Naive thymus-derived CD4-positive, alpha-beta T cell (primary cell): ENCODE measurements at regions not wholly inside any gene's neighbourhood (a gene's known extent, or its start where the extent isn't known, plus 50 kb on each side); places are given as distances from the start of the nearest gene placed in this dataset.

Experiments
- ATAC-seq: fragments of 150-1000 bp; cut with Tn5 transposase; 2 replicates; pipeline ENCODE4 v1.10.0; 2021; ENCODE audit warnings: mild to moderate bottlenecking, moderate library complexity
- CTCF ChIA-PET: fragments of 350-600 bp; sonication (Branson Sonifier 250); formaldehyde crosslinking; loops from one replicate; lab custom pipeline; 2021; ENCODE audit warnings: antibody characterized with exemption; lab: Charles Lee
- POLR2A ChIA-PET: fragments of 350-600 bp; sonication (Branson Sonifier 250); formaldehyde crosslinking; loops from one replicate; lab custom pipeline; 2021; ENCODE audit warnings: antibody characterized with exemption, inconsistent platforms; lab: Charles Lee
- DNase-seq, 9 donors: peaks; one replicate each; pipeline versions ENCODE4 v3.0.0 to v3.0.0-alpha.2; 2020 to 2022; ENCODE audit warnings: mixed read lengths in 1 of 9
- H3K27ac ChIP-seq: one replicate; pipeline ENCODE4 v1.7.0; 2013; ENCODE audit warnings: mild to moderate bottlenecking, low read depth, low read length, moderate library complexity
- H3K27me3 ChIP-seq, 2 donors: one replicate each; pipeline ENCODE4 v1.7.0; 2013; ENCODE audit warnings: low read length in 2 of 2, mild to moderate bottlenecking in 2 of 2, moderate library complexity in 2 of 2; ENCODE audit not compliant: control insufficient read depth in 2 of 2, insufficient read depth in 2 of 2
- H3K36me3 ChIP-seq, 3 experiments: 1 replicate in 2 of 3; 2 replicates in 1 of 3; pipeline ENCODE4 v1.7.0; 2013; ENCODE audit warnings: low read length in 3 of 3, mild to moderate bottlenecking in 3 of 3, moderate library complexity in 1 of 3; ENCODE audit not compliant: insufficient read depth in 3 of 3, control insufficient read depth in 2 of 3
- H3K4me1 ChIP-seq, 2 donors: one replicate each; pipeline ENCODE4 v1.7.0; 2013; ENCODE audit warnings: low read length in 2 of 2, mild to moderate bottlenecking in 2 of 2, moderate library complexity in 1 of 2; ENCODE audit not compliant: control insufficient read depth in 2 of 2, insufficient read depth in 2 of 2
- H3K4me3 ChIP-seq: 2 replicates; pipeline ENCODE4 v1.7.0; 2013; ENCODE audit warnings: mild to moderate bottlenecking, low read length
- H3K9me3 ChIP-seq, 3 experiments: 1 replicate in 2 of 3; 2 replicates in 1 of 3; pipeline ENCODE4 v1.7.0; 2013; ENCODE audit warnings: low read length in 3 of 3; ENCODE audit not compliant: control insufficient read depth in 2 of 3
- H3K27ac Mint-ChIP-seq, 9 donors: one replicate each; pipeline ENCODE4 v1.8.0; 2020 to 2022; ENCODE audit warnings: mixed read lengths in 9 of 9, mild to moderate bottlenecking in 8 of 9, moderate library complexity in 5 of 9, inconsistent platforms in 2 of 9
- H3K27me3 Mint-ChIP-seq, 5 donors: one replicate each; pipeline ENCODE4 v1.8.0; 2021 to 2022; ENCODE audit warnings: mixed read lengths in 5 of 5, mild to moderate bottlenecking in 1 of 5
- H3K36me3 Mint-ChIP-seq, 5 donors: one replicate each; pipeline ENCODE4 v1.8.0; 2020 to 2022; ENCODE audit warnings: mixed read lengths in 5 of 5, mild to moderate bottlenecking in 3 of 5, inconsistent platforms in 1 of 5
- H3K4me1 Mint-ChIP-seq, 7 donors: one replicate each; pipeline ENCODE4 v1.8.0; 2020 to 2022; ENCODE audit warnings: mixed read lengths in 7 of 7, mild to moderate bottlenecking in 3 of 7, inconsistent platforms in 1 of 7
- H3K4me3 Mint-ChIP-seq, 10 donors: one replicate each; pipeline ENCODE4 v1.8.0; 2020 to 2022; ENCODE audit warnings: mild to moderate bottlenecking in 10 of 10, mixed read lengths in 10 of 10, moderate library complexity in 6 of 10, inconsistent platforms in 2 of 10
- H3K9me3 Mint-ChIP-seq, 11 donors: one replicate each; pipeline ENCODE4 v1.8.0; 2020 to 2022; ENCODE audit warnings: mixed read lengths in 11 of 11, mild to moderate bottlenecking in 4 of 11, inconsistent platforms in 1 of 11, moderate library complexity in 1 of 11
- intact Hi-C, 2 donors: fragments of 100-400 bp; cut with micrococcal nuclease; formaldehyde crosslinking; loops; one replicate each; pipeline ENCODE4 v1.15.1; 2023

DNA sequence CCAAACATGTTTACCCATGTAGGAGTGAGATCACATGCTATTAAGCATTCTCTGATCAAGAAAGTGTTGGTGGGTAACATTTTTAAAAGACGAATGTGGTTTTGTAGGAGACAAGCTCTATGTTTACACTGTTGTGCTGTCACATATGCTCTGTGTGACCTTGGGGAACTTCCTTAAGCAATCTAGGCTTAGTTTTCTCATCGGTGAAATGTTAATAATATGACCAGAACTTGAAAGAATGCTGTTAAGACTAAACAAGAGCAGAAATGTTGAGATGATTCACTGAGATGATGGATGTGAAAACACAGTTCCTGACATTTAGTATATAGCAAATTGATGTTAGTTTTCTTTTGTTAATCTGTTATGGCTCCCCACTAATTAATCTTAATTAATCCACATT is 860.9 kb upstream of the CNTNAP5 start:
- intact Hi-C loops: loop anchor here in 1 of 2 donors (5.0 kb wide), 1 partner anchor 42 kb away; no protein-coding TSS in a partner anchor
- Histone ChIP-seq H3K4me3 (no peak overlapping the region), H3K27ac (no peak overlapping the region), H3K36me3 (no peaks in the 10 kb centered on the region), H3K9me3 (no peaks in the 10 kb centered on the region), H3K27me3 (no peaks in the 10 kb centered on the region), H3K4me1 (no peaks in the 10 kb centered on the region)
- Mint-ChIP-seq H3K9me3 (peaks cover 2 to 24% (median 7%) of the 10 kb centered on the region in 11 donors), H3K4me3 (no peak overlapping the region), H3K4me1 (no peaks in the 10 kb centered on the region), H3K27me3 (no peaks in the 10 kb centered on the region), H3K27ac (no peak overlapping the region), H3K36me3 (no peaks in the 10 kb centered on the region)
- POLR2A ChIA-PET: no interaction called here
- CTCF ChIA-PET: no interaction called here
- ATAC-seq (no peak), DNase-seq (no peak)

DNA sequence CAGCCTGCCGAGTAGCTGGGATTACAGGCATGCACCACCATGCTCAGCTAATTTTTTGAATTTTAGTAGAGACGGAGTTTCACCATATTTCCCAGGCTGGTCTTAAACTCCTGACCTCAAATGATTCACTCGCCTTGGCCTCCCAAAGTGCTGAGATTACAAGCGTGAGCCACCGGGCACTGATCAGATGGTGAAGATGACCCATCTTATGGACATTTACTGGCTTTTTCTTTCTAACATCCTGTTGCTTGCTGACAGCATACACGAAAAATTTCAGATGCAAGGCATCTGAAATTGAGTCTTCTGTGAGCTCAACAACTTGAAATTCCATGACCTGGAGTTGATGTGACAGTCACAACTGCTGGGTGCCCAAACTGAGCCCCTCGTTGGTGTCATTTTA is 859.5 kb upstream of the CNTNAP5 start:
- intact Hi-C loops: no loop called here
- H3K9me3 Mint-ChIP-seq: peaks cover 1 to 34% (median 7%) of the 10 kb centered on the region in 11 donors
- CTCF ChIA-PET: no interaction called here
- no peaks in the 10 kb centered on the region for H3K27me3 Mint-ChIP-seq
- no peaks in the 10 kb centered on the region for H3K36me3 ChIP-seq
- H3K4me1 ChIP-seq: no peaks in the 10 kb centered on the region
- H3K27ac ChIP-seq: no peak overlapping the region
- no peaks in the 10 kb centered on the region for H3K9me3 ChIP-seq
- no peak overlapping the region for H3K4me3 Mint-ChIP-seq
- no peaks in the 10 kb centered on the region for H3K4me1 Mint-ChIP-seq
- H3K4me3 ChIP-seq: no peak overlapping the region
- no peak overlapping the region for H3K27ac Mint-ChIP-seq
- no peaks in the 10 kb centered on the region for H3K27me3 ChIP-seq
- no peak for ATAC-seq
- POLR2A ChIA-PET: no interaction called here
- no peak for DNase-seq
- no peaks in the 10 kb centered on the region for H3K36me3 Mint-ChIP-seq

DNA sequence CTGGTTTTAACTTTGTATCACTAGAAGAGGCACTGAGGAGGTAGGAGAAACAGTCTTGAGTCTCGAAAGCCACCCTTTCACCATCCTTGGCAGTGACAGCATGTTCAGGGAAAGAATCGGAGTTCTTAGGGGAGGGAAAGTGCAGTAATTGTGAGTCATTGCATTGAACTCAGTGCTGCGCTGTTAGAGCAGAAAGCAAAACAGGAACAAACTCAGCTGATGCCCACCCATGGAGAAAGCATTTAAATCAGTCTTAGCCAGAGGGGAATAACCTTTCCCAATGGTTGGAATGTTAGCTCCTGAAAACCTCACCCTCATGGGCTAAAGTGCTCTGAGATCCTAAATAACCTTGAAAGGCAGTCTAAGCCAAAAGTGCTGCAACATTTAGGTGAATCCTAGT is 845.6 kb upstream of the CNTNAP5 start:
- Histone ChIP-seq H3K4me3 (no peak overlapping the region), H3K9me3 (no peaks in the 10 kb centered on the region), H3K27ac (no peak overlapping the region), H3K27me3 (no peaks in the 10 kb centered on the region), H3K4me1 (no peaks in the 10 kb centered on the region), H3K36me3 (no peaks in the 10 kb centered on the region)
- Mint-ChIP-seq H3K4me3 (no peak overlapping the region), H3K36me3 (no peaks in the 10 kb centered on the region), H3K4me1 (no peaks in the 10 kb centered on the region), H3K27ac (no peak overlapping the region), H3K27me3 (no peaks in the 10 kb centered on the region), H3K9me3 (peaks cover 3 to 25% (median 17%) of the 10 kb centered on the region in 11 donors)
- DNase-seq: no peak
- ChIA-PET CTCF (no interaction called here), POLR2A (no interaction called here)
- no peak for ATAC-seq
- intact Hi-C loops: no loop called here

DNA sequence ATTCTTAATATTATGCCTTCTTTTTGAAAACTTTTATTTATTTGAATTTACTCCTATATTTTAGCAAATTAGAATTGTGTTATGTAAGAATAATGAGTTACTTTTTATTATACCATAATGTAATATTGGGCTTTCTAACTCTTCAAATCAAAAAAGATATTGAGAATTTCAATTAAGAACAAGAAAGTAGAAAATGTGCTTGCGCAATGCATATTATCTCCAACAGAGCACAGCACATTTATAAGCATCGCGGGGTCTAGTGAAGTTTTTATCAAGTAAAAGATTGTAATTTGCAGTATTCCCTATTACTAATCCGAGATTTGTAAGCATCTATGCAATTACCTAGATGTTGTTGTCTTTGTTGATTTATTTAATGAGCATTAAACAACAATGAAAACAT is 829.1 kb upstream of the CNTNAP5 start:
- Mint-ChIP-seq H3K4me1 (no peaks in the 10 kb centered on the region), H3K9me3 (peaks cover 0 to 31% (median 10%) of the 10 kb centered on the region in 11 donors), H3K27ac (no peak overlapping the region), H3K27me3 (no peaks in the 10 kb centered on the region), H3K4me3 (no peak overlapping the region), H3K36me3 (peaks cover 0 to 5% (median 0%) of the 10 kb centered on the region in 5 donors)
- Histone ChIP-seq H3K4me1 (no peaks in the 10 kb centered on the region), H3K4me3 (no peak overlapping the region), H3K27me3 (no peaks in the 10 kb centered on the region), H3K36me3 (no peaks in the 10 kb centered on the region), H3K27ac (no peak overlapping the region), H3K9me3 (no peaks in the 10 kb centered on the region)
- CTCF ChIA-PET: no interaction called here
- DNase-seq: no peak
- ATAC-seq: no peak
- POLR2A ChIA-PET: no interaction called here
- intact Hi-C loops: no loop called here

DNA sequence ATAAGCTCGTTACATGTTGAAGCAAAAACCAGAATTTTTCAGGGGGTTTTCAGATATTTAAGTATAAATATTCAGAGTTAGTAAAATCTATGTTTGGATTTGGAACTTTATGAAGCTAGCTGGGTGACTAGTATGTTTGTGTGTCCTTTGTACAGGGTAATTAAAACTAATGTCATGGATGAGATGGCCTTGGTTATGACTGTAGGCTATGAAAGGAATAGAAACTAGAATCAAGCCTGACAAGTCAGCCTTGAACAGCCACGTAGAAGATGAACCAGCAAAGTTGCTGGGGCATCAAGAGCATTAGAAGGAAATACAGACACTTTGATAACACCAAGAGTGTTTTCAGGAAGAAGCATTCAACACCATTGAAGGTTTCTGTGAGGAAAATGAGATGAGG is 825.1 kb upstream of the CNTNAP5 start:
- peaks cover 0 to 36% (median 12%) of the 10 kb centered on the region in 11 donors for H3K9me3 Mint-ChIP-seq

DNA sequence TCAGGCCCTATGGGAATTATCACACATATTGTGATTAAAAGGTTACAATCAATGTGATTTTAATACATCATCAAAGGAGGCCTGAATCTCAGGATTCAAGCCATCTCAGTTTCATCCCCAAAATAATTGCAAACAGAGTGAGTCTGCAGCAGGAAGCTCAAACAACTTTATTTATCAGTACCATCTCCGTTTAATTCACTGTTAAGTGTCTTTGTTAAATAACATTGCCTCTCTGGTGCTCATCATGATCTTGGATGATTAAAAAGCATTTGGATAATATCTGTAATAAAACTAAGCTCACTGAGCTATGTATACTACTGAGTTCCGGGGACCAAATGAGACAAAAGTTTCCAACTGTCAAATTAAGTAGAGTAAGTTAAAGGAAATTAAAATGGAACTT is 817.8 kb upstream of the CNTNAP5 start:
- no peak for DNase-seq
- POLR2A ChIA-PET: no interaction called here
- H3K27ac ChIP-seq: no peak overlapping the region
- no peaks in the 10 kb centered on the region for H3K9me3 ChIP-seq
- intact Hi-C loops: no loop called here
- Mint-ChIP-seq H3K27ac (no peak overlapping the region), H3K27me3 (no peaks in the 10 kb centered on the region), H3K9me3 (peaks cover 0 to 25% (median 8%) of the 10 kb centered on the region in 11 donors), H3K4me3 (no peak overlapping the region), H3K36me3 (no peaks in the 10 kb centered on the region), H3K4me1 (no peaks in the 10 kb centered on the region)
- H3K36me3 ChIP-seq: no peaks in the 10 kb centered on the region
- no peak for ATAC-seq
- CTCF ChIA-PET: no interaction called here
- no peak overlapping the region for H3K4me3 ChIP-seq
- no peaks in the 10 kb centered on the region for H3K4me1 ChIP-seq
- no peaks in the 10 kb centered on the region for H3K27me3 ChIP-seq

More for the DNA sequence above, 825.1 kb upstream of the CNTNAP5 start:
- no peaks in the 10 kb centered on the region for H3K9me3 ChIP-seq
- ATAC-seq: no peak
- ChIA-PET POLR2A (no interaction called here), CTCF (no interaction called here)
- H3K4me1 Mint-ChIP-seq: no peaks in the 10 kb centered on the region
- no peaks in the 10 kb centered on the region for H3K27me3 Mint-ChIP-seq
- no peaks in the 10 kb centered on the region for H3K36me3 Mint-ChIP-seq
- no peaks in the 10 kb centered on the region for H3K36me3 ChIP-seq
- no peak for DNase-seq
- no peak overlapping the region for H3K27ac Mint-ChIP-seq
- H3K4me1 ChIP-seq: no peaks in the 10 kb centered on the region
- H3K27ac ChIP-seq: no peak overlapping the region
- no peak overlapping the region for H3K4me3 Mint-ChIP-seq
- no peaks in the 10 kb centered on the region for H3K27me3 ChIP-seq
- H3K4me3 ChIP-seq: no peak overlapping the region
- intact Hi-C loops: no loop called here

DNA sequence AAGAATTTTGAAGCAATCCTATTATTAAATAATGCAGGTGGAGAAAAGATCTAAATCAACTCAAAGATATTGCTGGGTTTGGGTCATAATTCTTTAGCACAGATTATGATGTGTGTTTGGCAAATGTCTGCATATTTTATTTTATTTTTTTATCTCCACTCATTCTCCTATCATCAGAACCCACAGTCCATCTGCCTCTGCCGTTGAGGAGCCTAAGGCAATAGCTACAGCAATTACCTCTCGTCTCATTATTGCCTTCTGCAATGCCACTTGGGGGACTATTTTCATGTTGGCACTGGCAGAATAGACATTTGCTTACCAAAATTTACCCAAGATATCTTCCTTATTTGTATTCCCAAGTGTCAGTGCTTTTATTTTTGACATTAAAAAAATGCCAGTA is 815.9 kb upstream of the CNTNAP5 start:
- no peak overlapping the region for H3K27ac ChIP-seq
- Mint-ChIP-seq H3K4me3 (no peak overlapping the region), H3K27ac (no peak overlapping the region), H3K4me1 (no peaks in the 10 kb centered on the region), H3K9me3 (peaks cover 0 to 17% (median 6%) of the 10 kb centered on the region in 11 donors), H3K27me3 (no peaks in the 10 kb centered on the region), H3K36me3 (no peaks in the 10 kb centered on the region)
- no peak for DNase-seq
- H3K4me1 ChIP-seq: no peaks in the 10 kb centered on the region
- POLR2A ChIA-PET: no interaction called here
- H3K36me3 ChIP-seq: no peaks in the 10 kb centered on the region
- no peaks in the 10 kb centered on the region for H3K27me3 ChIP-seq
- no peaks in the 10 kb centered on the region for H3K9me3 ChIP-seq
- no peak overlapping the region for H3K4me3 ChIP-seq
- intact Hi-C loops: no loop called here
- CTCF ChIA-PET: no interaction called here
- ATAC-seq: no peak
